PC-3 (cell line): ENCODE measurements at regions not wholly inside any gene's neighbourhood (a gene's known extent, or its start where the extent isn't known, plus 50 kb on each side); places are given as distances from the start of the nearest gene placed in this dataset.

Experiments used
- ATAC-seq: fragments of 200-7000 bp; cut with Tn5 transposase; 2 replicates; pipeline ENCODE4 v1.9.1; 2020; ENCODE audit warnings: mild to moderate bottlenecking, moderate library complexity
- BruUV-seq: library from RNA; stranded (reverse); fragments of 400-500 nt; replicated peaks from 2 replicates; lab custom pipeline; 2021; lab: Mats Ljungman, UMichigan
- CTCF ChIA-PET: fragments of 300-600 bp; sonication (Branson Sonifier 250); formaldehyde crosslinking; loops from one replicate; lab custom pipeline; 2022; ENCODE audit warnings: antibody characterized with exemption; lab: Charles Lee
- POLR2A ChIA-PET: fragments of 300-600 bp; sonication (Branson Sonifier 250); formaldehyde crosslinking; loops from one replicate; lab custom pipeline; 2022; ENCODE audit warnings: antibody characterized with exemption; ENCODE audit not compliant: unreplicated experiment; lab: Charles Lee
- DNase-seq: peaks from one replicate; pipeline ENCODE4 v3.0.0-alpha.2; 2015
- H2AFZ ChIP-seq: fragments of 300-600 bp; sonication (generic); 2 replicates; pipeline ENCODE4 v1.6.0; 2016; ENCODE audit warnings: antibody characterized with exemption, low read length
- H3F3A ChIP-seq: fragments of 300-600 bp; sonication (generic); one replicate; pipeline ENCODE4 v1.6.0; 2017; ENCODE audit warnings: antibody characterized with exemption, low read length, control low read depth, mild to moderate bottlenecking; ENCODE audit not compliant: unreplicated experiment
- H3K27ac ChIP-seq: fragments of 300-600 bp; sonication (generic); 2 replicates; pipeline ENCODE4 v1.5.1; 2016; ENCODE audit warnings: mild to moderate bottlenecking, low read length
- H3K27me3 ChIP-seq: fragments of 300-600 bp; sonication (generic); 2 replicates; pipeline ENCODE4 v1.6.1; 2016; ENCODE audit warnings: low read length, mixed read lengths
- H3K36me3 ChIP-seq: fragments of 300-600 bp; sonication (generic); 2 replicates; pipeline ENCODE4 v1.6.1; 2016; ENCODE audit warnings: low read depth, mixed run types, low read length, mixed read lengths
- H3K4me1 ChIP-seq: fragments of 300-600 bp; sonication (generic); 2 replicates; pipeline ENCODE4 v1.5.1; 2016; ENCODE audit warnings: low read length; ENCODE audit not compliant: insufficient read depth
- H3K4me2 ChIP-seq: fragments of 300-600 bp; sonication (generic); 2 replicates; pipeline ENCODE4 v1.6.0; 2016; ENCODE audit warnings: low read length
- H3K4me3 ChIP-seq: fragments of 300-600 bp; sonication (generic); 2 replicates; pipeline ENCODE4 v1.5.1; 2016; ENCODE audit warnings: mild to moderate bottlenecking, low read length, mixed read lengths
- H3K79me2 ChIP-seq: fragments of 300-600 bp; sonication (generic); 2 replicates; pipeline ENCODE4 v1.6.1; 2017; ENCODE audit warnings: low read length, mixed read lengths
- H3K9ac ChIP-seq: fragments of 300-600 bp; sonication (generic); 2 replicates; pipeline ENCODE4 v1.6.0; 2016; ENCODE audit warnings: mild to moderate bottlenecking, low read length
- H3K9me2 ChIP-seq: fragments of 300-600 bp; sonication (generic); replicated peaks from 2 replicates; pipeline ENCODE4 v1.6.1; 2016; ENCODE audit warnings: mixed run types, low read length, mixed read lengths
- H3K9me3 ChIP-seq: fragments of 300-600 bp; sonication (generic); 2 replicates; pipeline ENCODE4 v1.6.1; 2016; ENCODE audit warnings: low read length, mixed read lengths
- H4K20me1 ChIP-seq: fragments of 300-600 bp; sonication (generic); 2 replicates; pipeline ENCODE4 v1.6.1; 2016; ENCODE audit warnings: low read length, mixed read lengths
- CTCF ChIP-seq: fragments of 300-600 bp; sonication (generic); conservative IDR thresholded peaks from 2 replicates; pipeline ENCODE4 v1.5.1; 2017; ENCODE audit warnings: antibody characterized with exemption, low read depth, mild to moderate bottlenecking, low read length
- EZH2 ChIP-seq: fragments of 300-600 bp; sonication (generic); IDR thresholded peaks from one replicate; pipeline ENCODE4 v1.6.1; 2017; ENCODE audit warnings: antibody characterized with exemption, mild to moderate bottlenecking, low read length; ENCODE audit not compliant: unreplicated experiment
- EZH2phosphoT487 ChIP-seq: fragments of 300-600 bp; sonication (generic); IDR thresholded peaks from 2 replicates; pipeline ENCODE4 v1.6.1; 2018; ENCODE audit warnings: mild to moderate bottlenecking, antibody characterized with exemption, low read length, borderline replicate concordance
- intact Hi-C: fragments of 100-400 bp; cut with micrococcal nuclease; formaldehyde crosslinking; loops from 2 replicates; pipeline ENCODE4 v1.9.0; 2023

- Histone ChIP-seq H4K20me1 (no peaks in the 10 kb centered on the region), H3F3A (no peaks in the 10 kb centered on the region), H3K9me3 (no peaks in the 10 kb centered on the region), H3K9ac (no peak overlapping the region), H3K79me2 (no peaks in the 10 kb centered on the region), H3K4me1 (peaks cover 11% of the 10 kb centered on the region), H3K36me3 (no peaks in the 10 kb centered on the region), H3K27ac (no peak overlapping the region), H3K9me2 (no peaks in the 10 kb centered on the region), H3K4me2 (no peak overlapping the region), H3K27me3 (no peaks in the 10 kb centered on the region), H2AFZ (no peak overlapping the region), H3K4me3 (no peak overlapping the region)
- no TSS peak for BruUV-seq
- intact Hi-C loops: loop anchor here (10.0 kb wide), 1 partner anchor 586 kb away; no protein-coding TSS in a partner anchor
- ChIA-PET CTCF (no interaction called here), POLR2A (no interaction called here)
- DNase-seq: no peak
- TF ChIP-seq EZH2phosphoT487: no peak
- TF ChIP-seq EZH2: no peak
- TF ChIP-seq CTCF: no peak
- no peak for ATAC-seq
Measured at GRCh38 chr3:106018929-106019550, 150.2 kb upstream of the CBLB start.

- H3K27ac ChIP-seq: no peak overlapping the region
- no peak overlapping the region for H3K4me2 ChIP-seq
- no peaks in the 10 kb centered on the region for H3K79me2 ChIP-seq
- CTCF ChIA-PET: no interaction called here
- H4K20me1 ChIP-seq: no peaks in the 10 kb centered on the region
- no peak for ATAC-seq
- H3F3A ChIP-seq: no peaks in the 10 kb centered on the region
- no peak overlapping the region for H2AFZ ChIP-seq
- no peaks in the 10 kb centered on the region for H3K27me3 ChIP-seq
- no peaks in the 10 kb centered on the region for H3K9me2 ChIP-seq
- H3K4me1 ChIP-seq: peaks cover 8% of the 10 kb centered on the region
- POLR2A ChIA-PET: no interaction called here
- H3K36me3 ChIP-seq: no peaks in the 10 kb centered on the region; the same call in 1 of the 2 replicates
- DNase-seq: no peak
- TF ChIP-seq EZH2 (no peak), EZH2phosphoT487 (no peak), CTCF (no peak)
- no peaks in the 10 kb centered on the region for H3K9me3 ChIP-seq
- BruUV-seq: no TSS peak
- intact Hi-C loops: no loop called here
- H3K4me3 ChIP-seq: no peak overlapping the region
- no peak overlapping the region for H3K9ac ChIP-seq
Measured at GRCh38 chr3:106022913-106023312, 154.1 kb upstream of the CBLB start.

- BruUV-seq: no TSS peak
- H4K20me1 ChIP-seq: no peaks in the 10 kb centered on the region
- peaks cover 20% of the 10 kb centered on the region for H3K4me1 ChIP-seq
- peak overlapping the region; percentile 71 for H2AFZ ChIP-seq
- peaks cover 9% of the 10 kb centered on the region for H3F3A ChIP-seq
- no peaks in the 10 kb centered on the region for H3K79me2 ChIP-seq
- no peak overlapping the region for H3K27ac ChIP-seq
- H3K36me3 ChIP-seq: no peaks in the 10 kb centered on the region; the same call in 1 of the 2 replicates
- H3K9me3 ChIP-seq: no peaks in the 10 kb centered on the region
- ChIA-PET POLR2A (no interaction called here), CTCF (no interaction called here)
- ATAC-seq (peak; percentile 59), DNase-seq (peak; percentile 40)
- no peaks in the 10 kb centered on the region for H3K9me2 ChIP-seq
- H3K27me3 ChIP-seq: no peaks in the 10 kb centered on the region
- no peak overlapping the region for H3K4me3 ChIP-seq
- TF ChIP-seq EZH2phosphoT487 (no peak), CTCF (no peak), EZH2 (no peak)
- intact Hi-C loops: no loop called here
- no peak overlapping the region for H3K9ac ChIP-seq
- 0 out of 2 replicates have a peak overlapping the region, but pooled peaks have one; percentile 18 for H3K4me2 ChIP-seq
Measured at GRCh38 chr3:106025151-106025722, 156.4 kb upstream of the CBLB start.
